ENCODE measurements at regions not wholly inside any gene's neighbourhood (a gene's known extent, or its start where the extent isn't known, plus 50 kb on each side); places are given as distances from the start of the nearest gene placed in this dataset.

- TF ChIP-seq POLR2AphosphoS5 (IDR thresholded peaks at IDR 0.05; ENCODE audit: insufficient read depth, low read depth, low read length) (no peak), EZH2 (IDR thresholded peaks at IDR 0.05; ENCODE audit: borderline replicate concordance, low read depth, low read length, severe bottlenecking) (no peak), JUN (IDR thresholded peaks at IDR 0.05; ENCODE audit: borderline replicate concordance, insufficient read depth, insufficient read length, low read depth) (no peak), CTCF (IDR thresholded peaks at IDR 0.05; ENCODE audit: extremely low read depth in 1 of 2, insufficient read depth in 1 of 2, low read depth in 1 of 2, low read length in 2 of 2) (no peak), MAX (IDR thresholded peaks at IDR 0.05; ENCODE audit: insufficient read depth, insufficient read length) (no peak), POLR2A (IDR thresholded peaks at IDR 0.05; ENCODE audit: low read depth, low read length) (no peak), MYC (IDR thresholded peaks at IDR 0.05; ENCODE audit: low read depth, low read length) (no peak), GATA2 (IDR thresholded peaks at IDR 0.05; ENCODE audit: insufficient read depth, insufficient read length, low read depth, low read length) (no peak), FOS (IDR thresholded peaks at IDR 0.05; ENCODE audit: borderline replicate concordance, insufficient read depth, low read length) (no peak)
These were observed 285.9 kb downstream of the IL15 start for GRCh38 chr4:141922236-141922635.
